ENCODE measurements at regions not wholly inside any gene's neighbourhood (a gene's known extent, or its start where the extent isn't known, plus 50 kb on each side); places are given as distances from the start of the nearest gene placed in this dataset.

GRCh38 chr18:40534723-40535122 is 1420.3 kb upstream of the PIK3C3 start:
- Histone ChIP-seq H3K36me3 (ENCODE audit: control insufficient read depth in 4 of 4, insufficient read depth in 3 of 4, low read depth in 1 of 4, low read length in 3 of 4) (no peaks in the 10 kb centered on the region), H3K9ac (ENCODE audit: low read depth in 1 of 2, low read length in 2 of 2) (no peak overlapping the region), H3K27ac (ENCODE audit: low read depth in 1 of 2, low read length in 2 of 2) (no peak overlapping the region), H3K27me3 (ENCODE audit: control insufficient read depth in 4 of 4, insufficient read depth in 4 of 4, low read length in 3 of 4) (no peaks in the 10 kb centered on the region), H3K4me3 (ENCODE audit: low read depth in 1 of 3, low read length in 3 of 3) (no peak overlapping the region), H3K9me3 (ENCODE audit: control insufficient read depth in 4 of 4, low read length in 3 of 4) (no peaks in the 10 kb centered on the region), H3K4me1 (ENCODE audit: control insufficient read depth in 4 of 4, insufficient read depth in 4 of 4, low read length in 3 of 4) (no peaks in the 10 kb centered on the region)
- TF ChIP-seq FOXA2 (IDR thresholded peaks at IDR 0.05) (no peak), NR2F2 (IDR thresholded peaks at IDR 0.05) (no peak), HNF4G (IDR thresholded peaks at IDR 0.05) (no peak), TAF1 (conservative IDR thresholded peaks at IDR 0.05) (no peak), FOXA1 (IDR thresholded peaks at IDR 0.05) (no peak), RXRA (IDR thresholded peaks at IDR 0.05) (no peak), GABPA (IDR thresholded peaks at IDR 0.05 in 1 of 2, conservative IDR thresholded peaks at IDR 0.05 in 1 of 2) (no peak), SP1 (IDR thresholded peaks at IDR 0.05) (no peak), HNF4A (conservative IDR thresholded peaks at IDR 0.05) (no peak), EGR1 (IDR thresholded peaks at IDR 0.05; ENCODE audit: low read depth in 2 of 2) (no peak), YY1 (IDR thresholded peaks at IDR 0.05) (no peak), JUND (IDR thresholded peaks at IDR 0.05) (no peak)
- TF ChIP-seq, protein P1, sequence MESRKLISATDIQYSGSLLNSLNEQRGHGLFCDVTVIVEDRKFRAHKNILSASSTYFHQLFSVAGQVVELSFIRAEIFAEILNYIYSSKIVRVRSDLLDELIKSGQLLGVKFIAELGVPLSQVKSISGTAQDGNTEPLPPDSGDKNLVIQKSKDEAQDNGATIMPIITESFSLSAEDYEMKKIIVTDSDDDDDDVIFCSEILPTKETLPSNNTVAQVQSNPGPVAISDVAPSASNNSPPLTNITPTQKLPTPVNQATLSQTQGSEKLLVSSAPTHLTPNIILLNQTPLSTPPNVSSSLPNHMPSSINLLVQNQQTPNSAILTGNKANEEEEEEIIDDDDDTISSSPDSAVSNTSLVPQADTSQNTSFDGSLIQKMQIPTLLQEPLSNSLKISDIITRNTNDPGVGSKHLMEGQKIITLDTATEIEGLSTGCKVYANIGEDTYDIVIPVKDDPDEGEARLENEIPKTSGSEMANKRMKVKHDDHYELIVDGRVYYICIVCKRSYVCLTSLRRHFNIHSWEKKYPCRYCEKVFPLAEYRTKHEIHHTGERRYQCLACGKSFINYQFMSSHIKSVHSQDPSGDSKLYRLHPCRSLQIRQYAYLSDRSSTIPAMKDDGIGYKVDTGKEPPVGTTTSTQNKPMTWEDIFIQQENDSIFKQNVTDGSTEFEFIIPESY (IDR thresholded peaks at IDR 0.05), result no peak
- TF ChIP-seq, protein P2, sequence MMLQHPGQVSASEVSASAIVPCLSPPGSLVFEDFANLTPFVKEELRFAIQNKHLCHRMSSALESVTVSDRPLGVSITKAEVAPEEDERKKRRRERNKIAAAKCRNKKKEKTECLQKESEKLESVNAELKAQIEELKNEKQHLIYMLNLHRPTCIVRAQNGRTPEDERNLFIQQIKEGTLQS (IDR thresholded peaks at IDR 0.05), result no peak
- TF ChIP-seq, protein P3, sequence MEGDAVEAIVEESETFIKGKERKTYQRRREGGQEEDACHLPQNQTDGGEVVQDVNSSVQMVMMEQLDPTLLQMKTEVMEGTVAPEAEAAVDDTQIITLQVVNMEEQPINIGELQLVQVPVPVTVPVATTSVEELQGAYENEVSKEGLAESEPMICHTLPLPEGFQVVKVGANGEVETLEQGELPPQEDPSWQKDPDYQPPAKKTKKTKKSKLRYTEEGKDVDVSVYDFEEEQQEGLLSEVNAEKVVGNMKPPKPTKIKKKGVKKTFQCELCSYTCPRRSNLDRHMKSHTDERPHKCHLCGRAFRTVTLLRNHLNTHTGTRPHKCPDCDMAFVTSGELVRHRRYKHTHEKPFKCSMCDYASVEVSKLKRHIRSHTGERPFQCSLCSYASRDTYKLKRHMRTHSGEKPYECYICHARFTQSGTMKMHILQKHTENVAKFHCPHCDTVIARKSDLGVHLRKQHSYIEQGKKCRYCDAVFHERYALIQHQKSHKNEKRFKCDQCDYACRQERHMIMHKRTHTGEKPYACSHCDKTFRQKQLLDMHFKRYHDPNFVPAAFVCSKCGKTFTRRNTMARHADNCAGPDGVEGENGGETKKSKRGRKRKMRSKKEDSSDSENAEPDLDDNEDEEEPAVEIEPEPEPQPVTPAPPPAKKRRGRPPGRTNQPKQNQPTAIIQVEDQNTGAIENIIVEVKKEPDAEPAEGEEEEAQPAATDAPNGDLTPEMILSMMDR (IDR thresholded peaks at IDR 0.05; ENCODE audit: low read depth, low read length, missing input control), result no peak
- TF ChIP-seq, protein P4, sequence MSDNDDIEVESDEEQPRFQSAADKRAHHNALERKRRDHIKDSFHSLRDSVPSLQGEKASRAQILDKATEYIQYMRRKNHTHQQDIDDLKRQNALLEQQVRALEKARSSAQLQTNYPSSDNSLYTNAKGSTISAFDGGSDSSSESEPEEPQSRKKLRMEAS (IDR thresholded peaks at IDR 0.05), result no peak
- no peak for DNase-seq (ENCODE audit: low spot score)
- 56% methylated on average over 2 of the region's 2 CpGs for WGBS

DNA sequence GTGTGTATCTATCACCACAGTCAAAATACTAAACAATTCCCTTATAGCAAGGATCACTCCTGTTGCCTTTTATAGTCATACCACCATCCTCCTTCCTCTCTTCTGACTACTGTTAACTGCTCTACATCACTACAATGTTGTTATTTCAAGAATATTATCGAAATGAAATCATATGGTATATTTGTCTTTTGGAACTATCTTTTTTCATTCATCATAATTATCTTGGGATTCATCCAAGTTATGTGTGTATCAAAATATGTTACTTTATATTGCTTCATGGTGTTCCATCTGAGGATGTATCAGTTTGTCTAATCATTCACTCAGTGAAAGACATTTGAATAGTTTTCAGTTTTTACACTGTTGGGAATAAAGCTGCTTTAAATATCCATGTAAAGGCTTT is 1423.0 kb upstream of the PIK3C3 start:
- no peak for DNase-seq (ENCODE audit: low spot score)
- Histone ChIP-seq H3K27me3 (ENCODE audit: control insufficient read depth in 4 of 4, insufficient read depth in 4 of 4, low read length in 3 of 4) (no peaks in the 10 kb centered on the region), H3K27ac (ENCODE audit: low read depth in 1 of 2, low read length in 2 of 2) (no peak overlapping the region), H3K9me3 (ENCODE audit: control insufficient read depth in 4 of 4, low read length in 3 of 4) (no peaks in the 10 kb centered on the region), H3K4me3 (ENCODE audit: low read depth in 1 of 3, low read length in 3 of 3) (no peak overlapping the region), H3K4me1 (ENCODE audit: control insufficient read depth in 4 of 4, insufficient read depth in 4 of 4, low read length in 3 of 4) (no peaks in the 10 kb centered on the region), H3K9ac (ENCODE audit: low read depth in 1 of 2, low read length in 2 of 2) (no peak overlapping the region), H3K36me3 (ENCODE audit: control insufficient read depth in 4 of 4, insufficient read depth in 3 of 4, low read depth in 1 of 4, low read length in 3 of 4) (no peaks in the 10 kb centered on the region)
- TF ChIP-seq, protein P3 (IDR thresholded peaks at IDR 0.05; ENCODE audit: low read depth, low read length, missing input control), result no peak
- TF ChIP-seq FOXA2 (IDR thresholded peaks at IDR 0.05), result no peak
- no peak for TF ChIP-seq GABPA (IDR thresholded peaks at IDR 0.05 in 1 of 2, conservative IDR thresholded peaks at IDR 0.05 in 1 of 2)
- TF ChIP-seq REST (IDR thresholded peaks at IDR 0.05), result no peak
- TF ChIP-seq TAF1 (conservative IDR thresholded peaks at IDR 0.05), result no peak
- WGBS, result 54% methylated on average over 1 of the region's 1 CpG

Measured in liver (tissue), 8 donors.